GM23248 (cell line): ENCODE measurements at regions not wholly inside any gene's neighbourhood (a gene's known extent, or its start where the extent isn't known, plus 50 kb on each side); places are given as distances from the start of the nearest gene placed in this dataset.

Source experiments
- EZH2 ChIP-seq: fragments of 200-600 bp; sonication (generic); IDR thresholded peaks from 2 replicates; pipeline ENCODE4 v1.6.1; 2018; ENCODE audit warnings: antibody characterized with exemption, mild to moderate bottlenecking; ENCODE audit not compliant: insufficient read depth, poor library complexity, severe bottlenecking
- EZH2phosphoT487 ChIP-seq: fragments of 200-600 bp; sonication (generic); IDR thresholded peaks from 2 replicates; pipeline ENCODE4 v1.6.1; 2018; ENCODE audit warnings: antibody characterized with exemption, moderate library complexity, mild to moderate bottlenecking, low read depth; ENCODE audit not compliant: insufficient read depth

GRCh38 chr2:513981-514706 lies 163.1 kb downstream of the TMEM18 start:
- TF ChIP-seq EZH2 (no peak), EZH2phosphoT487 (no peak)
